A549 (cell line): ENCODE measurements at regions not wholly inside any gene's neighbourhood (a gene's known extent, or its start where the extent isn't known, plus 50 kb on each side); places are given as distances from the start of the nearest gene placed in this dataset.

ENCODE experiments used
- CTCF ChIP-seq: fragments of >200 bp; sonication (Bioruptor Twin); formaldehyde crosslinking; IDR thresholded peaks from 3 replicates; pipeline ENCODE4 v1.5.1; 2016
- EP300 ChIP-seq, 2 experiments: fragments of >200 bp; sonication (Bioruptor Twin); formaldehyde crosslinking; IDR thresholded peaks; 2 replicates in 1 of 2; 3 replicates in 1 of 2; pipeline ENCODE4 v1.6.1; 2016 to 2017
- JUNB ChIP-seq: fragments of >200 bp; sonication (Bioruptor Twin); formaldehyde crosslinking; IDR thresholded peaks from 2 replicates; pipeline ENCODE4 v1.6.1; 2016
- RCOR1 ChIP-seq: fragments of 150-350 bp; IDR thresholded peaks from 2 replicates; pipeline ENCODE4 v1.6.1; 2014; ENCODE audit warnings: antibody characterized with exemption, low read length, low read depth

GRCh38 chr2:167822690-167823465 lies 424.5 kb downstream of the STK39 start:
- TF ChIP-seq RCOR1 = no peak
- no peak for TF ChIP-seq CTCF
- no peak for TF ChIP-seq EP300 (IDR thresholded peaks at IDR 0.05)
- TF ChIP-seq JUNB = no peak
